ENCODE measurements at regions not wholly inside any gene's neighbourhood (a gene's known extent, or its start where the extent isn't known, plus 50 kb on each side); places are given as distances from the start of the nearest gene placed in this dataset.
A peak's percentile ranks its signal among the peaks of the same experiment; 100 is the strongest.

- H3K36me3 ChIP-seq (ENCODE audit: control insufficient read depth, insufficient read depth, low read length) = no peaks in the 10 kb centered on the region
- TF ChIP-seq CTCF (IDR thresholded peaks at IDR 0.05; ENCODE audit: insufficient read depth, low read length, poor library complexity, severe bottlenecking) = no peak
- H3K4me3 ChIP-seq (ENCODE audit: low read depth, low read length) = no peak overlapping the region
- DNase-seq (ENCODE audit: low read depth) = no peak
- H3K27me3 ChIP-seq (ENCODE audit: control insufficient read depth, insufficient read depth, low read length) = no peaks in the 10 kb centered on the region
These were observed 128.9 kb downstream of the XCL2 start for GRCh38 chr1:168414914-168415313.

- no peak for DNase-seq (ENCODE audit: low read depth)
- H3K4me3 ChIP-seq (ENCODE audit: low read depth, low read length) = no peak overlapping the region
- no peak for TF ChIP-seq CTCF (IDR thresholded peaks at IDR 0.05; ENCODE audit: insufficient read depth, low read length, poor library complexity, severe bottlenecking)
These were observed 129.8 kb downstream of the TBX19 start for GRCh38 chr1:168410464-168410863.

GRCh38 chr1:168408884-168409283 is 128.2 kb downstream of the TBX19 start:
- DNase-seq (ENCODE audit: low read depth) = peak; percentile 88
- no peak for TF ChIP-seq CTCF (IDR thresholded peaks at IDR 0.05; ENCODE audit: insufficient read depth, low read length, poor library complexity, severe bottlenecking)
- Histone ChIP-seq H3K4me3 (ENCODE audit: low read depth, low read length) (no peak overlapping the region), H3K27me3 (ENCODE audit: control insufficient read depth, insufficient read depth, low read length) (no peaks in the 10 kb centered on the region), H3K36me3 (ENCODE audit: control insufficient read depth, insufficient read depth, low read length) (no peaks in the 10 kb centered on the region)

More at GRCh38 chr1:168410464-168410863, 129.8 kb downstream of the TBX19 start:
- Histone ChIP-seq H3K36me3 (ENCODE audit: control insufficient read depth, insufficient read depth, low read length) (no peaks in the 10 kb centered on the region), H3K27me3 (ENCODE audit: control insufficient read depth, insufficient read depth, low read length) (no peaks in the 10 kb centered on the region)

GRCh38 chr1:168408539-168408865 is 127.8 kb downstream of the TBX19 start:
- no peaks in the 10 kb centered on the region for H3K27me3 ChIP-seq (ENCODE audit: control insufficient read depth, insufficient read depth, low read length)
- DNase-seq (ENCODE audit: low read depth) = no peak
- TF ChIP-seq CTCF (IDR thresholded peaks at IDR 0.05; ENCODE audit: insufficient read depth, low read length, poor library complexity, severe bottlenecking) = no peak
- H3K36me3 ChIP-seq (ENCODE audit: control insufficient read depth, insufficient read depth, low read length) = no peaks in the 10 kb centered on the region
- no peak overlapping the region for H3K4me3 ChIP-seq (ENCODE audit: low read depth, low read length)

GRCh38 chr1:168407832-168408538 is 127.3 kb downstream of the TBX19 start:
- H3K4me3 ChIP-seq (ENCODE audit: low read depth, low read length) = no peak overlapping the region
- no peaks in the 10 kb centered on the region for H3K27me3 ChIP-seq (ENCODE audit: control insufficient read depth, insufficient read depth, low read length)
- TF ChIP-seq CTCF (IDR thresholded peaks at IDR 0.05; ENCODE audit: insufficient read depth, low read length, poor library complexity, severe bottlenecking) = no peak
- no peak for DNase-seq (ENCODE audit: low read depth)
- H3K36me3 ChIP-seq (ENCODE audit: control insufficient read depth, insufficient read depth, low read length) = no peaks in the 10 kb centered on the region

GRCh38 chr1:168405906-168406549 is 125.4 kb downstream of the TBX19 start:
- TF ChIP-seq CTCF (IDR thresholded peaks at IDR 0.05; ENCODE audit: insufficient read depth, low read length, poor library complexity, severe bottlenecking) = no peak
- H3K36me3 ChIP-seq (ENCODE audit: control insufficient read depth, insufficient read depth, low read length) = no peaks in the 10 kb centered on the region
- H3K4me3 ChIP-seq (ENCODE audit: low read depth, low read length) = no peak overlapping the region
- no peaks in the 10 kb centered on the region for H3K27me3 ChIP-seq (ENCODE audit: control insufficient read depth, insufficient read depth, low read length)
- no peak for DNase-seq (ENCODE audit: low read depth)
